Endothelial cell of umbilical vein (primary cell): ENCODE measurements at regions not wholly inside any gene's neighbourhood (a gene's known extent, or its start where the extent isn't known, plus 50 kb on each side); places are given as distances from the start of the nearest gene placed in this dataset.

Source experiments
- BruUV-seq: library from RNA; stranded (reverse); fragments of 400-500 nt; replicated peaks from 2 replicates; lab custom pipeline; 2021; lab: Mats Ljungman, UMichigan
- CTCF ChIA-PET: fragments of 300-600, 350-600 bp; sonication (Branson Sonifier 250); formaldehyde crosslinking; loops from one replicate; lab custom pipeline; 2021; ENCODE audit warnings: antibody characterized with exemption, inconsistent platforms; lab: Charles Lee
- POLR2A ChIA-PET: fragments of 300-600, 350-600 bp; sonication (Branson Sonifier 250); formaldehyde crosslinking; loops from one replicate; lab custom pipeline; 2021; ENCODE audit warnings: antibody characterized with exemption, inconsistent platforms; lab: Charles Lee
- DNase-seq: peaks from one replicate; pipeline ENCODE4 v3.0.0-alpha.2; 2011; ENCODE audit warnings: low read depth, low spot score
- FAIRE-seq: peaks from 2 replicates; lab custom pipeline; 2011; peaks lifted over from hg19 to GRCh38; lab: Jason Lieb, UNC
- H2AFZ ChIP-seq: 2 replicates; pipeline ENCODE4 v1.6.0; 2012; ENCODE audit warnings: low read depth, low read length, control low read depth, inconsistent platforms
- H3K27ac ChIP-seq: 2 replicates; pipeline ENCODE4 v1.5.1; 2011; ENCODE audit warnings: low read depth, mild to moderate bottlenecking, control low read depth, low read length, moderate library complexity; ENCODE audit not compliant: insufficient read depth
- H3K27me3 ChIP-seq, 2 experiments: 2 replicates each; pipeline versions ENCODE4 v1.6.0 to v1.6.1; 2011; ENCODE audit warnings: low read length in 2 of 2, mixed read lengths in 1 of 2; ENCODE audit not compliant: control insufficient read depth in 2 of 2, insufficient read depth in 2 of 2
- H3K36me3 ChIP-seq, 2 experiments: 2 replicates in 1 of 2; 3 replicates in 1 of 2; pipeline ENCODE4 v1.5.1; 2011; ENCODE audit warnings: low read length in 2 of 2, mild to moderate bottlenecking in 1 of 2, moderate library complexity in 1 of 2; ENCODE audit not compliant: control insufficient read depth in 2 of 2, insufficient read depth in 2 of 2; ENCODE audit errors: extremely low read depth in 1 of 2
- H3K4me1 ChIP-seq: 3 replicates; pipeline ENCODE4 v1.5.1; 2011; ENCODE audit warnings: mild to moderate bottlenecking, low read length; ENCODE audit not compliant: control insufficient read depth, insufficient read depth; ENCODE audit errors: extremely low read depth
- H3K4me2 ChIP-seq: 2 replicates; pipeline ENCODE4 v1.6.1; 2011; ENCODE audit warnings: low read length, control low read depth, mixed read lengths; ENCODE audit not compliant: insufficient read depth
- H3K4me3 ChIP-seq, 3 experiments: fragments of 200-600 bp in 1 of 3; sonication (generic), shearing (Covaris generic) in 1 of 3; replicated peaks in 1 of 3; 2 replicates each; pipeline ENCODE4 v1.5.1; 2011 to 2016; ENCODE audit warnings: control low read depth in 3 of 3, low read length in 3 of 3, mild to moderate bottlenecking in 2 of 3, inconsistent platforms in 1 of 3, low read depth in 1 of 3, moderate library complexity in 1 of 3; ENCODE audit not compliant: insufficient read depth in 1 of 3
- H3K79me2 ChIP-seq: 2 replicates; pipeline ENCODE4 v1.6.0; 2012; ENCODE audit warnings: low read length, inconsistent platforms; ENCODE audit not compliant: control insufficient read depth, insufficient read depth
- H3K9ac ChIP-seq: replicated peaks from 2 replicates; pipeline ENCODE3; 2011; ENCODE audit warnings: low read length, control low read depth; ENCODE audit not compliant: insufficient read depth; ENCODE audit errors: extremely low read depth
- H3K9me1 ChIP-seq: replicated peaks from 3 replicates; pipeline ENCODE4 v1.6.0; 2011; ENCODE audit warnings: mild to moderate bottlenecking, low read length; ENCODE audit not compliant: control insufficient read depth, insufficient read depth; ENCODE audit errors: extremely low read depth
- H3K9me3 ChIP-seq: replicated peaks from 2 replicates; pipeline ENCODE4 v1.5.1; 2012; ENCODE audit warnings: low read length, inconsistent platforms; ENCODE audit not compliant: control insufficient read depth, insufficient read depth
- H4K20me1 ChIP-seq: replicated peaks from 2 replicates; pipeline ENCODE3; 2011; ENCODE audit warnings: mild to moderate bottlenecking, low read length; ENCODE audit not compliant: control insufficient read depth, insufficient read depth; ENCODE audit errors: extremely low read depth
- FOS ChIP-seq: IDR thresholded peaks from 2 replicates; pipeline ENCODE4 v1.6.1; 2011; ENCODE audit warnings: mild to moderate bottlenecking, low read length, moderate library complexity, borderline replicate concordance; ENCODE audit not compliant: insufficient read depth
- GATA2 ChIP-seq: IDR thresholded peaks from 2 replicates; pipeline ENCODE4 v1.7.0; 2011; ENCODE audit warnings: low read depth, mild to moderate bottlenecking, moderate library complexity, mixed read lengths, low read length; ENCODE audit not compliant: insufficient read length, insufficient read depth
- JUN ChIP-seq: IDR thresholded peaks from 2 replicates; pipeline ENCODE4 v1.6.1; 2011; ENCODE audit warnings: borderline replicate concordance, low read depth; ENCODE audit not compliant: insufficient read length, insufficient read depth
- MYC ChIP-seq: IDR thresholded peaks from one replicate; pipeline ENCODE4 v1.6.1; 2011; ENCODE audit warnings: mild to moderate bottlenecking, low read depth, low read length
- POLR2A ChIP-seq: IDR thresholded peaks from 2 replicates; pipeline ENCODE4 v1.6.1; 2012; ENCODE audit warnings: low read depth, mild to moderate bottlenecking, control low read depth, low read length
- POLR2AphosphoS5 ChIP-seq: IDR thresholded peaks from 2 replicates; pipeline ENCODE4 v1.6.1; 2012; ENCODE audit warnings: low read depth, mild to moderate bottlenecking, control low read depth, low read length, moderate library complexity; ENCODE audit not compliant: insufficient read depth
- dilution Hi-C: fragments of 300-500 bp; cut with MboI; formaldehyde crosslinking; loops from one replicate; pipeline ENCODE4 v1.15.0; 2019; ENCODE audit warnings: low sequenced_read_pairs; ENCODE audit not compliant: extremely low pct_ligation_motif_present
- intact Hi-C: fragments of 100-400 bp; cut with micrococcal nuclease; formaldehyde crosslinking; loops from one replicate; pipeline ENCODE4 v1.10.0; 2022
- TF ChIP-seq, protein P1 (sequence below), 2 donors: IDR thresholded peaks; 1 replicate in 1 of 2; 2 replicates in 1 of 2; pipeline ENCODE4 v1.5.1; 2011; ENCODE audit warnings: low read length in 2 of 2, mild to moderate bottlenecking in 2 of 2, moderate library complexity in 2 of 2, control low read depth in 1 of 2, inconsistent platforms in 1 of 2, low read depth in 1 of 2; ENCODE audit not compliant: insufficient read depth in 1 of 2; ENCODE audit errors: extremely low read depth in 1 of 2
- TF ChIP-seq, protein P2 (sequence below): IDR thresholded peaks from 2 replicates; pipeline ENCODE4 v1.6.1; 2011; ENCODE audit not compliant: insufficient read depth, insufficient read length

DNA sequence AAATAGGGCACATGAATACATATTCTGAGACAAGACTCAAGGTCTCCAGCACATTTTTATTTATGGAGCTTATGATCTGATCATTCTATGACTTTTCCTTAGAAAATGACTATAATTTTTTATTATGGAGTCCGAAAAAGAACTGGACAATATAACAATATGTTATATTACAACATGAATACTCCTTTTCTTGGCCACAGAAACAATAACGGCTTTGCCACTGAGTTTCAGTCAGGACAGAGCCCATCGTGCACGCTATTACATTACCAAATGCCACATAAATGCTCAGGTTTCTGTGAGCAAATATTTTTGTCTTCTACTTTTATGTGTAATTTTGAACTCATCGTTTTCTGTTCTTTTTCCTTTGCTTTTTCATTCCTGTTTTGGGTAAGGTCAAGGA, 509.2 kb upstream of the ZEB2 start:
- H3K9ac ChIP-seq = no peak overlapping the region
- no peak overlapping the region for H2AFZ ChIP-seq
- intact Hi-C loops = no loop called here
- POLR2A ChIA-PET = no interaction called here
- H3K4me3 ChIP-seq = no peak overlapping the region
- no peaks in the 10 kb centered on the region for H3K27me3 ChIP-seq
- no peaks in the 10 kb centered on the region for H3K9me1 ChIP-seq
- H3K4me1 ChIP-seq = no peaks in the 10 kb centered on the region
- H3K4me2 ChIP-seq = no peak overlapping the region
- no peaks in the 10 kb centered on the region for H3K9me3 ChIP-seq
- H3K27ac ChIP-seq = no peak overlapping the region
- FAIRE-seq (no peak), DNase-seq (no peak)
- no TSS peak for BruUV-seq
- no peaks in the 10 kb centered on the region for H3K36me3 ChIP-seq
- no peaks in the 10 kb centered on the region for H4K20me1 ChIP-seq
- TF ChIP-seq POLR2AphosphoS5 (no peak), MYC (no peak), POLR2A (no peak), FOS (no peak), GATA2 (no peak), JUN (no peak)
- TF ChIP-seq, protein P1, sequence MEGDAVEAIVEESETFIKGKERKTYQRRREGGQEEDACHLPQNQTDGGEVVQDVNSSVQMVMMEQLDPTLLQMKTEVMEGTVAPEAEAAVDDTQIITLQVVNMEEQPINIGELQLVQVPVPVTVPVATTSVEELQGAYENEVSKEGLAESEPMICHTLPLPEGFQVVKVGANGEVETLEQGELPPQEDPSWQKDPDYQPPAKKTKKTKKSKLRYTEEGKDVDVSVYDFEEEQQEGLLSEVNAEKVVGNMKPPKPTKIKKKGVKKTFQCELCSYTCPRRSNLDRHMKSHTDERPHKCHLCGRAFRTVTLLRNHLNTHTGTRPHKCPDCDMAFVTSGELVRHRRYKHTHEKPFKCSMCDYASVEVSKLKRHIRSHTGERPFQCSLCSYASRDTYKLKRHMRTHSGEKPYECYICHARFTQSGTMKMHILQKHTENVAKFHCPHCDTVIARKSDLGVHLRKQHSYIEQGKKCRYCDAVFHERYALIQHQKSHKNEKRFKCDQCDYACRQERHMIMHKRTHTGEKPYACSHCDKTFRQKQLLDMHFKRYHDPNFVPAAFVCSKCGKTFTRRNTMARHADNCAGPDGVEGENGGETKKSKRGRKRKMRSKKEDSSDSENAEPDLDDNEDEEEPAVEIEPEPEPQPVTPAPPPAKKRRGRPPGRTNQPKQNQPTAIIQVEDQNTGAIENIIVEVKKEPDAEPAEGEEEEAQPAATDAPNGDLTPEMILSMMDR (IDR thresholded peaks at IDR 0.05; ENCODE audit: extremely low read depth in 1 of 2, insufficient read depth in 1 of 2, low read depth in 1 of 2, low read length in 2 of 2) = no peak
- TF ChIP-seq, protein P2, sequence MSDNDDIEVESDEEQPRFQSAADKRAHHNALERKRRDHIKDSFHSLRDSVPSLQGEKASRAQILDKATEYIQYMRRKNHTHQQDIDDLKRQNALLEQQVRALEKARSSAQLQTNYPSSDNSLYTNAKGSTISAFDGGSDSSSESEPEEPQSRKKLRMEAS = no peak
- no peaks in the 10 kb centered on the region for H3K79me2 ChIP-seq
- CTCF ChIA-PET = no interaction called here
- dilution Hi-C loops = no loop called here
